ENCODE measurements at regions not wholly inside any gene's neighbourhood (a gene's known extent, or its start where the extent isn't known, plus 50 kb on each side); places are given as distances from the start of the nearest gene placed in this dataset.
"Not testable (repeated sequence)": the region's sequence is repeated elsewhere in the genome, so short reads cannot be mapped to it uniquely, and the experiment has no call there.

DNA sequence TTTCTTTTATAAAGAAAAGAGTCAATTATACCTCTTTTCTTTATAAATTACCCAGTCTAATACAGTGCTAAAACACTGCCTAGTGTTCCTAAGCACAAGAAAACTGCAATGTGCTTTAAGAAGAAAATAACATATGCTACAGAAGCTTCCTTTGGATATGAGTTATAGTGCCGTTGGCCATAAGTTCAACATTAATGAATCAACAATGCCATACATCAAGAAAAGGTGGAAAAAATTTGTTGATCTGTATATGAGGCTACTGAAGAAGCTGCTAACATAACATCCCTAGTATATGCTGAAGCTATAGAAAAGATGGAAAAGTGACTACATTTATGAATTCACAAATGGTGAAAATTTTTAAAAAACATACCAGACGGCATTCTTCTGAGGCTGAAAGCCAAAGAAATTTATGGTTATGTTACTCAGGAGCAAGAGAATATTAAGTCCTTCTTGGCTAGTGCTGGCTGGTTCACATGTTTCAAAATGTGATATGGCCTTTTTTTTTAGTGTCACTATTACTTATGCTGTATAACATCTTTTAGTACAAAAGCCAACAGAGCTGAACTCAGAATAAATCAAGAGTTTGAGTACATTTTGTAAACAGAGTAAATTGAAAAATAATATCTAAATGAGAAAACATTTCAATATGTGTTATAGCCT, 743.2 kb upstream of the RGS18 start:
- TF ChIP-seq, protein P1, sequence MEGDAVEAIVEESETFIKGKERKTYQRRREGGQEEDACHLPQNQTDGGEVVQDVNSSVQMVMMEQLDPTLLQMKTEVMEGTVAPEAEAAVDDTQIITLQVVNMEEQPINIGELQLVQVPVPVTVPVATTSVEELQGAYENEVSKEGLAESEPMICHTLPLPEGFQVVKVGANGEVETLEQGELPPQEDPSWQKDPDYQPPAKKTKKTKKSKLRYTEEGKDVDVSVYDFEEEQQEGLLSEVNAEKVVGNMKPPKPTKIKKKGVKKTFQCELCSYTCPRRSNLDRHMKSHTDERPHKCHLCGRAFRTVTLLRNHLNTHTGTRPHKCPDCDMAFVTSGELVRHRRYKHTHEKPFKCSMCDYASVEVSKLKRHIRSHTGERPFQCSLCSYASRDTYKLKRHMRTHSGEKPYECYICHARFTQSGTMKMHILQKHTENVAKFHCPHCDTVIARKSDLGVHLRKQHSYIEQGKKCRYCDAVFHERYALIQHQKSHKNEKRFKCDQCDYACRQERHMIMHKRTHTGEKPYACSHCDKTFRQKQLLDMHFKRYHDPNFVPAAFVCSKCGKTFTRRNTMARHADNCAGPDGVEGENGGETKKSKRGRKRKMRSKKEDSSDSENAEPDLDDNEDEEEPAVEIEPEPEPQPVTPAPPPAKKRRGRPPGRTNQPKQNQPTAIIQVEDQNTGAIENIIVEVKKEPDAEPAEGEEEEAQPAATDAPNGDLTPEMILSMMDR (IDR thresholded peaks at IDR 0.05; ENCODE audit: insufficient read depth, low read length): no peak
- no peak for DNase-seq (ENCODE audit: low read depth)
- H3K4me3 ChIP-seq (ENCODE audit: low read depth, low read length): no peak overlapping the region

DNA sequence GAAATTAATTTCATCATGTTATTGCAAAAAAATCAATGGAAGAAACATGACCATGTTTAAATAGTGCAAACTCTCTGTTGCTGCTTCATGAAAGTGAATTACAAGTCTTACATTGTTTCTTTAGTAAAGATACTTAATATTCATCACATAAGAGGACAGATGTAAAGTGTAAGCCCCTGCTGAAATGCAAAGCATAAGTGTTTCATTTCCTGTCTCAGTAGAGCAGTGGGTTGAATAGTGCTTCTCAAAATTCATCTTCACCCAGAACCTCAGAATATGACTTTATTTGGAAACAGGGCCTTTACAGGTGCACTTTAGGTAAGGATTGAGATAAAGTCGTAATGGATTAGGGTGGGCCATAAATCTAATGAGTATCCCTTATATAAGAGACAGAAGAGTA, 738.4 kb upstream of the RGS18 start:
- TF ChIP-seq, protein P1 (IDR thresholded peaks at IDR 0.05; ENCODE audit: insufficient read depth, low read length): no peak
- DNase-seq (ENCODE audit: low read depth): no peak
- no peak overlapping the region for H3K4me3 ChIP-seq (ENCODE audit: low read depth, low read length)

DNA sequence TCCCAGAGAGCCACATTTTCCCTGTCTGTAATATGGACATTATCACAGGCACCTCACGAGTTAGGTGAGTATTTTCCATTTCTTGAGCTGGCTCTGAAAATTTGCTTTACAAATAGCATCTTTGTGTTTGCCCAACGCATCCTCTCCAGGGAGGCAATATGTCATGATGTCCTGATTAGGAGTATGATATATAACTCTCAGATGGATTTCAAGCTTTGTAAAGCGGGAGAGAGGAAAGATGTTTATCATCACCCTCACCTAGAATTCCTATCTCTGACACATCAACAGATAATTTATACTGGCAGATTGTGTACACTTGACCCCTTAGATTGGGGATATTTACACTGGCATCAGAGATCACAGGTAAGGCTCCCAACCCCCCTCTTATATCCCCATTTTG, 730.7 kb upstream of the RGS18 start:
- DNase-seq (ENCODE audit: low read depth): no peak
- no peak overlapping the region for H3K4me3 ChIP-seq (ENCODE audit: low read depth, low read length)
- TF ChIP-seq, protein P1 (IDR thresholded peaks at IDR 0.05; ENCODE audit: insufficient read depth, low read length): no peak

DNA sequence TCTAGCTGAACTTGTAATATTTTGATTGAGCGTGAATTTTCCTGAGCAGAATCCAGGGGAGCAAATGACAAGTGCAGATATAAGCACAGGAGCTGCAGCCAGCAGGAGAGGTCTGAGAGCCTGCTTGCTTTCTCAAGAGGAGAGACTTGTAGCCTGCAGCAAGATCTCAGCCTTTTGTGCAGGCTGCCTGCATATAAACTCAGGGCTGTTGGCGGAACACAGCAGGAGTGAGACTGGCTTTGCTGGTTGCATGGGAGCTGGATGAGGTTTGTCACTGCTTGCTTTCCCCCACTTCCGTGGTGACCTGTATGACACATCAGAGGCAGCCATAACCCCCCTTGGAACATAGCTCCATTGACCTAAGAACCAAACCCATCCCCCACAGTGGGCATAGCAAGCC, 725.4 kb upstream of the RGS18 start:
- no peak overlapping the region for H3K4me3 ChIP-seq (ENCODE audit: low read depth, low read length)
- DNase-seq (ENCODE audit: low read depth): no peak
- TF ChIP-seq, protein P1 (IDR thresholded peaks at IDR 0.05; ENCODE audit: insufficient read depth, low read length): no peak

DNA sequence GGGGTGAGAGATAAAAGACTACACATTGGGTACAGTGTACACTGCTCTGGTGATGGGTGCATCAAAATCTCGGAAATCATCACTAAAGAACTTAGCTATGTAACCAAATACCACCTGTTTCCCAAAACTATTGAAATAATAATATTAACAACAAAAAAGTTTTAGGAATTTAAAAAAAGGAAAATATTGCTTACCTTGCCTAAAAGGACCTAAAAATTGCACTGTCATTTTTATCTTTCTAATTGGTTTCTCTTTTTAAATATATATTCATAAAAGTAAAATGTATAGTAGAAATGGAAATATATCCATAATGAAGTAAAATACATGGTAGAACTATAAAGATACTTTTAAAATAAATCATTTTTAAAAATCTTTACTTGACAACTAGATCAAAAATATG, 719.3 kb upstream of the RGS18 start:
- no peak overlapping the region for H3K4me3 ChIP-seq (ENCODE audit: low read depth, low read length)
- TF ChIP-seq, protein P1 (IDR thresholded peaks at IDR 0.05; ENCODE audit: insufficient read depth, low read length): no peak
- no peak for DNase-seq (ENCODE audit: low read depth)

DNA sequence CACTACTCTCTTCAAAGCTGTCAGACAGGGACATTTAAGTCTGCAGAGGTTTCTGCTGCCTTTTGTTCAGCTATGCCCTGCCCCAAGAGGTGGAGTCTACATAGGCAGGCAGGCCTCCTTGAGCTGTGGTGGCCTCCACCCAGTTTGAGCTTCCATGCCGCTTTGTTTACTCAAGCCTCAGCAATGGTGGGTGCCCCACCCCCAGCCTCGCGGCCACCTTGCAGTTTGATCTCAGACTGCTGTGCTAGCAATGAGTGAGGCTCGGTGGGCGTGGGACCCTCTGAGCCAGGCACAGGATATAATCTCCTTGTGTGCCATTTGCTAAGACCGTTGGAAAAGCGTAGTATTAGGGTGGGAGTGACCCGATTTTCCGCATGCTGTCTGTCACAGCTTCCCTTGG, 710.0 kb upstream of the RGS18 start:
- DNase-seq (ENCODE audit: low read depth); H3K4me3 ChIP-seq (ENCODE audit: low read depth, low read length): not testable (repeated sequence)

DNA sequence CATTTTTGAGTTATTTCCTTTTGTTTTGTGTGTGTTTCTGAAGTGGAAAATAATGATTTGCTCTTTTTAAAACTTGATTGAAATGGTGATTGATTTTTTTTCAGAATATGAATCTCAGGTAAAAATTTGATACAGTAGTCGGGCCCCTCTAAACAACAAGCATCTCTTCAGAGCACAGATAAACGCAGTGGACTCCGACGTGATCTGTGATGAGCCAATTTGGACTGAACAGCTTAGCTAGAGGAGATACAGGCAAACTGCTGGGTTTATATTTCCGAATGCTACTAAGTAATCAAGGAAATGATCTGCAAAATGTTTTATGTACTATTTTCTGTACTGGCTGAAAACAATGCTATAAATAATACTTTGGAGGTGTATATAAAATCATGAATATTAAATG, 705.7 kb upstream of the RGS18 start:
- DNase-seq (ENCODE audit: low read depth): no peak
- no peak overlapping the region for H3K4me3 ChIP-seq (ENCODE audit: low read depth, low read length)
- TF ChIP-seq, protein P1 (IDR thresholded peaks at IDR 0.05; ENCODE audit: insufficient read depth, low read length): no peak

All from fibroblast of the aortic adventitia (primary cell).